ENCODE measurements at regions not wholly inside any gene's neighbourhood (a gene's known extent, or its start where the extent isn't known, plus 50 kb on each side); places are given as distances from the start of the nearest gene placed in this dataset.

- no peak for DNase-seq (ENCODE audit: low spot score)
Measured at GRCh38 chr5:56588131-56588487, 227.2 kb upstream of the MAP3K1 start.

DNA sequence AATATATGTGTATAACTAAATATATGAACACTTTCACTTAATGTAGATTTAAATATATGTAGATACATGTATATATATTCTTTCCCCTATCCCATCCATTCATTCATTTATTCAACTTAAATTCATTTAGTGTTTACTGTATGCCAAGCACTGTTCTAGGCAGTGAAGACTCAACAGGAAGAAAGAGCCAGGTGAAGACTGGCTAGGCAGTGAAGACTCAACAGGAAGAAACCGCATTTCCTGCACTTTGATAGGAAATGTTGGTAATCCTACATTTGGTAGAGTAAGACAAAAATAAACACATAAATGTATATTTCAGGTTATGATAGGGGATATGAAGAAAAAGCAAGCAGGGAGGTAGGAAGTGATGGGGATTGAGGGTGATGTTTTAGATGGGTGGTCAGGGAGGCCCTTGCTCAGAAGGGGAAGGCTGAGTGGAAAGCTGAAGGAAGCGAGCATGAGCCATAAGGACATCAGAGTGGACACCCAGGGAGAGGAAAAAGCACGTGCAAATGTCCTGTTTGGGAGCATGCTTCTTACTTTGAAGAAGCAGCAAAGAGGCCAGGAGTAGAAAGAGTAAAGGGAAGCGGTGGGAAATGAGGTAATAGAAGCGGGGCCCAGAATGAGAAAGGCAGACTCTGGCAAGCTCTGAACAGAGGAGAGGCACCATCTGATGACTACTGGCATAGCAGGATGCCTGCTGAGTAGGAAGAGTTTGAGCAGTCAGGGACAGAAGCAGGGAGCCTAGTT, 227.8 kb upstream of the MAP3K1 start:
- DNase-seq (ENCODE audit: low spot score), result peak; percentile 47

- DNase-seq (ENCODE audit: low spot score), result no peak
Measured at GRCh38 chr5:56585999-56586691, 229.2 kb upstream of the MAP3K1 start.

- DNase-seq (ENCODE audit: low spot score), result no peak
Measured at GRCh38 chr5:56585461-56585860, 229.9 kb upstream of the MAP3K1 start.

GRCh38 chr5:56581426-56581825, 233.9 kb upstream of the MAP3K1 start:
- no peak for DNase-seq (ENCODE audit: low spot score)

DNA sequence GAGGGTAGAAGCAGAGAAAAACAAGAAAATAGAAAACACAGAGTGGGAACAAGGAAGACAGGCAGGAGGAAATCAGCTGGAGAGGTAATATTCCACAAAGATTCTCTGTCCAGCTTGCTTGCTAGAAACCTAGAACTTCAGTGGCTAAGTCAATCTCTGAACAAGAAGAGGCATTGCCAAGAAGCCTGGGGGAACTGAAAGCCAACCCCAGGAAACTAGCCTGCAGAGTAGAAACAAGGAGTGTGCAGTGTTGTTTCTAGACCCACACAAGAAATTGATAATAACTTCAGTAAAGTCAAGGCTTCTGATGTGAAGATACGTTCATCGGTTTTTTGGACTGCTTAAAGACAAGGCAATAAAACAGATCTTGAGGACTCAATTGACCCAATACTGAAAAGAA, 234.5 kb upstream of the MAP3K1 start:
- DNase-seq (ENCODE audit: low spot score), result no peak

DNA sequence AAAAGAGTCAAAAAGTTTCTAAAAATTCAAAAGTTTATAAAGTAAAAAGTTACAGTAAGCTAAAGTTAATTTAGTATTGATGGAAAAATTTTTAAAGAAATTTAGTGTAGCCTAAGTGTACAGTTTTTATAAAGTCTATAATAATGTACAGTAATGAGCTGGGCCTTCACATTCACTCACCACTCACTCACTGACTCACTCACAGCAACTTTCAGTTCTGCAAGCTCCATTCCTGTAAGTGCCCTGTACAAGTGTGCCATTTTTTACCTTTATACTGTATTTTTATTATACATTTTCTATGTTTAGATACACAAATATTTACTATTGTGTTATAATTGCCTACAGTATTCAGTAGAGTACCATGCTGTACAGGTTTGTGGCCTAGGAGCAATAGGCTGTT, 239.5 kb upstream of the MAP3K1 start:
- DNase-seq (ENCODE audit: low spot score), result no peak

DNA sequence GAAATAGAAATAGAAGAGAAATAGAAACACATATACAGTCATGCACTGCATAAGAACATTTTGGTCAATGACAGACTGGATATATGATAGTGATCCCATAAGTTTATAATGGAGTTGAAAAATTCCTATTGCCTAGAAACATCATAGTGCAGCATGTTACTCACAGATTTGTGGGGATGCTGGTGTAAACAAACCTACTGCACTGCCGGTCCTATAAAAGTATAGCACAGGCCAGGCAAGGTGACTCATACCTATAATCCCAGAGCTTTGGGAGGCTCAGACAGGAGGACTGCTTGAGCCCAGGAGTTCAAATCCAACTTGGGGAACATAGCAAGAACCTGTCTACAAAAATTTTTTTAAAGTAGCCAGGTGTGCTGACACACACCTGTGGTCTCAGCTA, 240.6 kb upstream of the MAP3K1 start:
- no peak for DNase-seq (ENCODE audit: low spot score)

DNA sequence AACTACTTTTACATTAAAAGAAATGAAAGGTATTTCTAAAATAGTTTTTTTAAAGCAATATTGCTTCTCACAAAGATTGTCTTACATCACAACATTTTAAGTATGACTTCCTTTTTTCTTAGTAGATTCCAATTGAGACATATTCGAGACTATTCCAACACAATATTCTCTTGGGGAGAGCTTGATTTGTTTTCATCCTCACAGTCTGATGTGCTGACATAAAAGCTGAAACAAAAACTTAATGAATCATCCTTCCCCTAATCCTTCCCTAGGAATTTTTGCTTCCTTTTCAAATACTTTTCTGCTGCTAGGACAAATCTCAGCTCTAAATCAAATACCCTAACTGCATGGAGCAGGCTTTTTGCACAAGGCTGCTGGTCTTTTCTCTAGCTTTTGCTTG, 245.8 kb upstream of the MAP3K1 start:
- DNase-seq (ENCODE audit: low spot score), result no peak

DNA sequence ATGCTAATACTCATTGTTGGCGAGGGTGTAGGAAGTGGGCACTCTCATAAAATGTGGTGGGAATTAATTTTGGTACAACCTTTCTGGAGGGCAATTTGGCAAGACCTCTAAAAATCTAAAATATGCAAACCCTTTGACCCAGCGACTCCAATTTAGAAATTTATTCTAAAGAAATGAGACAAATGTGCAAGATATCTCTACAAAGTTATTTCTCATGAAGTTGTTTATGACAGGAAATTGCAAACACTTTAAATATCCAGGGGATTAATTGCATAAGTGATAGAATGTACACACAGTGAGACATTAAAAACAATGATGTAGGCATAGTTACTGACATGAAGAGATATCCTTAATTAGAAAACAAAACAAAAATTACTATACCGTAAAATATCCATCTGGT, 246.3 kb upstream of the MAP3K1 start:
- DNase-seq (ENCODE audit: low spot score), result no peak

- DNase-seq (ENCODE audit: low spot score), result no peak
Measured at GRCh38 chr5:56567278-56567677, 248.1 kb upstream of the MAP3K1 start.

- no peak for DNase-seq (ENCODE audit: low spot score)
Measured at GRCh38 chr5:56566374-56567249, 248.7 kb upstream of the MAP3K1 start.

DNA sequence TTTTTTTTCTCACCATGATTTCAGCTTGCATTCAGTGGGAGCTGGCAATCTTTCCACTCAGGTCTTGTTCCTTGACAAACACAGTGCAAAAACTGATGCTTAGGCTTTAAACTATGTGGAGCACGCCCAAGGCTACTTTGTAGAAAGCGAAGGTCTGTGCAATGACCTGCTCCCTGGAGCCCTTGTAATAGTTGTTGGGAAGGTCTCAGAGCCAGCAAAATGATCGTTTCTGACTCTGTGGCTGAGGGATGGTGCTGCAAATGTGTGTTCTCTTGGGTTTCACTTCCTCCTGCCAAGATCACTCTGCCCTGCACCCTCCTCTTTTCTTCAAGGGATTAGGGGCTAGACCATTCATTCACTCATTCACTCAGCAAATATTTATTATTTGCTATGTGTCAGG, 249.7 kb upstream of the MAP3K1 start:
- DNase-seq (ENCODE audit: low spot score), result no peak

- DNase-seq (ENCODE audit: low spot score), result no peak
Measured at GRCh38 chr5:56565283-56565615, 250.1 kb upstream of the MAP3K1 start.

DNA sequence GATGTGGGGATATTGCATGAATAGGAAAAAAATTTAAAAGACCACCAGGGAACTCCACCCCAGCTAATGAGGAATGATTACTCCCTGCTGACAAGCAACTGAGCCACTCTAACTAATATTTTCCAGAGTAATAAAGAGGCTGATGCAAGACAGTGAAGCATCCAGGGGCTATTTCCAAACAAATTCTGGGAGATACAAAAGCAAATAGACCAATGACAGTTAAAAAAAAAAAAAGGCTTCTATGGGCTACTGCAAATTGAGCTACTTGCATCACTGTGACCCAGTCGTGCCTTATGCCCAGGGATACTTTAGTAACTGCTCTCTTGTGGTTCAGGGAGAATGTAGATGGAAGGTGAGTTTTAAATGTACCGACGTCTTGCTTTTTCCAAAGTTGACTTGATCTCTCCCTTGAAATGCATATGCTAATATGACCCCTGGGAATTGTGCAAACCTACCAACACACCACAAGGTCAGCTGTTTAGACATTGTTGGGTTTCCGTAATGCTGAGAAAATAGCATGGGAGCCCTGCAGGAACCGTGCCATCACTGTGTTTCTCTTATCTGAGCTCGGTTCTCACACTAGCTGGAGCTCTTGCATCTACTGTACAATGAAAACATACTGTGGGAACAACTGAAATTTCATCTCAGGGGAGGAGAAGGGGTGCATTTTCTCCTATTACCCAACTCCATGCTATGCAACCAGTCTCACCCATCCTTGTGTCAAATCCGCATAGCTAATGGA, 250.6 kb upstream of the MAP3K1 start:
- no peak for DNase-seq (ENCODE audit: low spot score)

DNA sequence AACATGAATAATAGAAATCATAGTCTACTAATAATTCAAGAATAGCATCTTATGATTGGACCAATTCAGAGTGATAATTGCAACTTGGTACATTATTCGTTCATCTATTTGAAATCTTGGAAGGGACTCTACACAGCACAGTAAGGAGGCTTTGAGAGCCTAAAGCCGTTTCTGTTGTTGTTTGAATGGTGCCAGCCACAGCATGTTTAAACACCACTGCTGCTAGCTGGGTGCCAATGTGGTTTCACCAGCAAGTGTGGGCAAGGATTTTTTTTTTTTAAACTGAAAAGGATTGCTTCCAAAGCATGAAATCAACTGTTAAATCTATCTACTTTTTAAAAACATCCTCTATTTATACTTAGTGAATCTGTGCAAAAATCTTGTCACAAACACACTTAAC, 253.9 kb upstream of the MAP3K1 start:
- DNase-seq (ENCODE audit: low spot score), result no peak

GRCh38 chr5:56558131-56558745, 257.1 kb upstream of the MAP3K1 start:
- no peak for DNase-seq (ENCODE audit: low spot score)

DNA sequence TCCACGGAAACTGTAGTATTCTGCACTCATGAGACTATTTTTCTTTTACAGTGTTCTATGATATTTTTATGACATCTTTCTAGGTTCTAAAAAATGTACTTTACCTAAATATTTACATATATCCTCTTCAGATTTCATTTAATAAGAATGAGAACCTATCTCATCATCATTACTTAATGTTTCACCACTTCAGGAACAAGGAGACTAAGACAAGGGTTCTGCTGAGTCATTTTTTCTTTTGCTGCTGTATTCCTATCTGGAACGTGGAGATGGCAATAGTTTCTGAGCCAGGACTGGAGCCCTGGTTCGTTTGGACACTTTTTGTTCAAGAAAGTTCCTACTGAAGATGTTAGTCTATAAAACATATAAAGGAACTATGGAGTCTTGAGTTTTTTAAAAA, 258.2 kb upstream of the MAP3K1 start:
- no peak for DNase-seq (ENCODE audit: low spot score)

GRCh38 chr5:56552612-56553268, 262.6 kb upstream of the MAP3K1 start:
- no peak for DNase-seq (ENCODE audit: low spot score)

DNA sequence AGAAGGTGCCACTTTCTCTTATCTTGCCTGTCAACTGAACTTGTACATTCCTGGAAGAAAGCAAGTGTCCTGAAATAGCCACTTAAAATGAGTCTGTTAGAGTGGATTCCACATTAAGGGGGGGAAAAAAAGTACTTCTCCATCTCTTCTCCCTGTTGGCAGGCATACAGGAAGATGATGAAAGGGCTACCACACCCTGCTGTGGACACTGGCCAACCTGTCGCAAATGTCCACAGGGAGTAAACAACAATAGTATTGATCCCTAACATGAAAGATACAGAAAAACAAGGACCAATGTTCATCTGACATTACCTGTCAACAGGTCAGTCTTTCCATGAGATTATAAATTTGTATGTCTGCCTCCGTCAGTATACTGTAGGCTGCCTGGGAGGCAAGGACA, 265.1 kb upstream of the MAP3K1 start:
- DNase-seq (ENCODE audit: low spot score), result no peak

DNA sequence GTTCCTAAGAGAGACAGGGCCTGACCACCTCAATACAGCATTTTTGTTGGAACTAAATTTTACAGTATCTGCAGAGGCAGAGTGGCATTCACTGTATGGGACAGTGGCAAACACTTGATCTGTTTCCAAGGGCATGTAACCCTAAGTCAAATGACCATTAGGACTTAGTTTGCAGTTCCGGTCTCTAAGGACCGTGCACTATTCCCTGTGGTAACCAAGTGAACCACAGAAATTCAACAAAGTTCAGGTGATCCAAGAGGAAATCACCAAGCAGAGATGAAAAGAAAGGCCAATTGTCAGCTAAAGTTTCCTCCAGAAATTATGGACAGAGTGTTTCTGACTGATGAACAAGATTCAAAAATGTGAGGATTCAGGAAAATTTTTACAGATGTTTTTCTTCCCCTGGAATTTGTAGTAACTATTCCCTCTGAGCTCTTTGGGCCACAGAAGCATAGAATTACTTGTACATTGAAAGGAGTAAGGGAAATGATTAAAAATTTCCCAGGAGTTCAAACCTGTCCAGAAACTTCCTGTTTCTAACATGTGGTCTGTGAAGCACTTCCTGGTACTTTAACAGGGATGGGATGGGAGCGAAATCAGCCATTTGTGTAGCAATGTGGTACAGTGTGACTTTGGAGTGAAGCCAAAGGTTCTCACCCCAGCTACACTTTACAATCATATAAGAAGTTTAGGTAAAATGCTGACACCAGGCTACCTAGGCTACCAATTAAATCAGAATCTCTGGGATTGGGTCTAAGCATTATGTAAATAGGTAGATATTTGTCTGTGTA, 266.1 kb upstream of the MAP3K1 start:
- no peak for DNase-seq (ENCODE audit: low spot score)

All from CD4-positive, alpha-beta T cell treated with Interleukin-15 for 4 hours (primary cell).